DOHH2 (cell line): ENCODE measurements at regions not wholly inside any gene's neighbourhood (a gene's known extent, or its start where the extent isn't known, plus 50 kb on each side); places are given as distances from the start of the nearest gene placed in this dataset.

Source experiments
- CTCF ChIP-seq: fragments of 200-600 bp; sonication (generic); IDR thresholded peaks from one replicate; pipeline ENCODE4 v1.5.1; 2014; ENCODE audit warnings: antibody characterized with exemption, mild to moderate bottlenecking, low read depth, low read length; ENCODE audit not compliant: poor library complexity, severe bottlenecking
- EZH2phosphoT487 ChIP-seq: fragments of 200-600 bp; sonication (generic); IDR thresholded peaks from 2 replicates; pipeline ENCODE4 v1.6.1; 2017; ENCODE audit warnings: borderline replicate concordance, mild to moderate bottlenecking, antibody characterized with exemption, low read length, moderate library complexity, mixed read lengths

GRCh38 chrY:19307627-19308026 lies 436.9 kb downstream of the KDM5D start:
- TF ChIP-seq CTCF (no peak), EZH2phosphoT487 (no peak)
